NB4 (cell line): ENCODE measurements at regions not wholly inside any gene's neighbourhood (a gene's known extent, or its start where the extent isn't known, plus 50 kb on each side); places are given as distances from the start of the nearest gene placed in this dataset.

Experiments used
- DNase-seq: peaks from one replicate; pipeline ENCODE4 v3.0.0; 2010; ENCODE audit warnings: low read depth
- H3K4me3 ChIP-seq: one replicate; pipeline ENCODE4 v1.5.1; 2011; ENCODE audit warnings: mild to moderate bottlenecking, low read depth, low read length, moderate library complexity
- MYC ChIP-seq: IDR thresholded peaks from 2 replicates; pipeline ENCODE4 v1.6.1; 2011; ENCODE audit warnings: low read depth, low read length
- POLR2A ChIP-seq: IDR thresholded peaks from 2 replicates; pipeline ENCODE4 v1.6.1; 2011; ENCODE audit warnings: mild to moderate bottlenecking; ENCODE audit not compliant: insufficient read length; ENCODE audit errors: extremely low read depth
- TF ChIP-seq, protein P1 (sequence below): IDR thresholded peaks from 2 replicates; pipeline ENCODE4 v1.6.1; 2011; ENCODE audit warnings: low read depth, low read length
- TF ChIP-seq, protein P2 (sequence below): IDR thresholded peaks from one replicate; pipeline ENCODE4 v1.5.1; 2012; ENCODE audit warnings: low read depth, low read length

DNA sequence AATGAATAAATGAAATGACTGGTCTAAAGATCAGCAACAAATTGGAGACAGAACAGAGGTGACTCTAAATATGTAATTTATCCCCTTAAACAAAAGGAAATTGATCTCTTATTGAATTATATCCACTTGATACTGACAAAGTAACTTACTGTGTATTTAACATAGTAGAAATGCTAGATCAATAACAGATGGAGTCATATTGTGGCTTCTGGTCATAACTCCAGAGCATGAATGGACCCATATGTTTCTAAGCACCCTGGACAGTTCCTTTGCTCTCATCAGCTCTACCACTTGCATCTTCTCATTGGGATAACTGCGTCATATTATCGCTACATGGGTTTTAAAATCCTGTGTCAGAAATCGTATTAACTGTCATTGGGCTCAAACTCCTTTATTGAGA, 222.3 kb downstream of the ETS1 start:
- DNase-seq, result peak; percentile 63
- TF ChIP-seq, protein P1, sequence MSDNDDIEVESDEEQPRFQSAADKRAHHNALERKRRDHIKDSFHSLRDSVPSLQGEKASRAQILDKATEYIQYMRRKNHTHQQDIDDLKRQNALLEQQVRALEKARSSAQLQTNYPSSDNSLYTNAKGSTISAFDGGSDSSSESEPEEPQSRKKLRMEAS, result no peak
- no peak for TF ChIP-seq MYC
- TF ChIP-seq POLR2A, result no peak
- no peak overlapping the region for H3K4me3 ChIP-seq

DNA sequence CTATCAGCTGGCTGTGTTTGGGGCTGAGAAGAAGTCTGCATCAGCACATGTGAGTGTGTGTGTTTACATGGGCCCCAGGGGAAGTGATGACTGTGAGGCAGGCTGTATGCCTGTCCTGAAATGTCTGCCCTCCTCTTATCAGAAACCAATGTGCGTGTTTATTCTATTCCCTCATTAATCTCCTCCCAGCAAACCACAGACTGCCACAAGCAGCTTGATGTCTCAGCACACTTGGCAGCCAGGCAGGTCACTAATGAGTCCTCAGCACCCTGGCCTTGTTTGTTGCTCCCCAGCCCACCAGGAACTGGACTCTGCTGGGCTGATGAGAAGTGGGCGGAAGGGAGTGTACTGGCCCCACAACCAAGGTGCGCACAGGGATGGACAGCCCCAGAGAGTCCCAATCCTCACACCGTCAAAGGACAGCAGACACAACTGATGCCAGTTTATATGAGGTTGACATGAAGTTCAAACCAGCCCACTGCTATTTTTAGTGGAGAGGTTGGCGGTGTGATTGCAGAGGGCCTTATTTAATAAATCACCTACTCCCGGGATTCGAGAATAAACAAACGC, 225.8 kb downstream of the ETS1 start:
- DNase-seq, result no peak
- TF ChIP-seq, protein P2, sequence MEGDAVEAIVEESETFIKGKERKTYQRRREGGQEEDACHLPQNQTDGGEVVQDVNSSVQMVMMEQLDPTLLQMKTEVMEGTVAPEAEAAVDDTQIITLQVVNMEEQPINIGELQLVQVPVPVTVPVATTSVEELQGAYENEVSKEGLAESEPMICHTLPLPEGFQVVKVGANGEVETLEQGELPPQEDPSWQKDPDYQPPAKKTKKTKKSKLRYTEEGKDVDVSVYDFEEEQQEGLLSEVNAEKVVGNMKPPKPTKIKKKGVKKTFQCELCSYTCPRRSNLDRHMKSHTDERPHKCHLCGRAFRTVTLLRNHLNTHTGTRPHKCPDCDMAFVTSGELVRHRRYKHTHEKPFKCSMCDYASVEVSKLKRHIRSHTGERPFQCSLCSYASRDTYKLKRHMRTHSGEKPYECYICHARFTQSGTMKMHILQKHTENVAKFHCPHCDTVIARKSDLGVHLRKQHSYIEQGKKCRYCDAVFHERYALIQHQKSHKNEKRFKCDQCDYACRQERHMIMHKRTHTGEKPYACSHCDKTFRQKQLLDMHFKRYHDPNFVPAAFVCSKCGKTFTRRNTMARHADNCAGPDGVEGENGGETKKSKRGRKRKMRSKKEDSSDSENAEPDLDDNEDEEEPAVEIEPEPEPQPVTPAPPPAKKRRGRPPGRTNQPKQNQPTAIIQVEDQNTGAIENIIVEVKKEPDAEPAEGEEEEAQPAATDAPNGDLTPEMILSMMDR, result no peak
- TF ChIP-seq, protein P1, result no peak
- TF ChIP-seq MYC (no peak), POLR2A (no peak)
- no peak overlapping the region for H3K4me3 ChIP-seq

DNA sequence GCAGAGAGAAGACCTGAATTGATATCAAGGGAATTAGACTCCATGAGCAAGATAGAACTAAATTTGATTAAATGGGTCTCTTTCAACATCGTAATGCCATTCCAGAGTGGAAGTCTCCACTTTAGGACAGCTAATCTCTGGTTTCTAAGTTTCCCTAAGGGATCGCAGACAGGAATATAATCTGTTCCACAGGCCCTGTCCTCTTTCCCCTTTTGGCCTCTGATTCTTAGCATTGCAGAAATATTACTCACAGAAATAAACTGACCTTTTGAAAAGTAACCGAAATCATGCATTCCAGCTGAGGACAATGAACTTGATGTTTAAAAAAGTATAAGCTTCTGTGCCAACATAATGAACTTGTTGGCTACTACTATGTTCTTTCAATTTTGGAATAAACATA, 227.8 kb downstream of the ETS1 start:
- H3K4me3 ChIP-seq, result no peak overlapping the region
- no peak for DNase-seq
- TF ChIP-seq MYC (no peak), POLR2A (no peak)
- TF ChIP-seq, protein P2, result no peak
- TF ChIP-seq, protein P1, result no peak

DNA sequence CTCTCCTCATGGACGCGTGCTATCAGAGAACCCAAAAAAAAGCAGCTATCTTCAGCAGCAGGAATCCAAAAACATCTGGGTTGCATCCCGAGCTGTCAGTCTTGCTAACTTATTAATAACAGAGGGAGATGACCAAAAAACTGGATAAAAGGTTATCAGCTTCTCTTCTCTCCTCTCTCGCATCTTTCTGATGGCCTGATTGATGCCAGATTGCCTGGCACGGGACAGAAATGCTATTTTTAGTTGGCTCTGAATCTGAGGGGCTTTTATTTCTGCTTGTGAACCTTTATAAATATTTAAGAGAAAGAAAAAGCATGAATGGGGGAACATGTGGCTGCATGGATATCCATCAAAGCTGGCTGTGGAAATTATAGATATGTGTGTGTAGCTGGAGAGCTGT, 230.3 kb downstream of the ETS1 start:
- TF ChIP-seq, protein P1, result no peak
- TF ChIP-seq POLR2A (no peak), MYC (no peak)
- TF ChIP-seq, protein P2, result no peak
- H3K4me3 ChIP-seq, result no peak overlapping the region
- DNase-seq, result no peak

DNA sequence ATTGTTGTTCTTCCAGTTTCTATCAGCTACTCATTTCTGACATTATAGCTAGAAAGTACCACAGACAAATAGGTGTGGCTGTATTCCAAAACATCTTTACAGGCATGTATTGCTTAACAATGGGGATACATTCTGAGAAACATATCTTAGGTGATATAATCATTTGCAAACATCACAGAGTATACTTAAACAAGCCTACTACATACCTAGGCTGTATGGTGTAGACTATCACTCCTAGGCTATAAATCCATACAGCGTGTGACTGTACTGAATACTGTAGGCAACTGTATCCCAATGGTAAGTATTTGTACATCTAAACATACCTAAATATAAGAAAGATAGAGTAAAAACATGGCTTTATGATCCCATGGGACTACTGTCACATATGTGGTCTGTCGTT, 231.8 kb downstream of the ETS1 start:
- no peak overlapping the region for H3K4me3 ChIP-seq
- no peak for TF ChIP-seq MYC
- TF ChIP-seq, protein P2, result no peak
- TF ChIP-seq POLR2A, result no peak
- TF ChIP-seq, protein P1, result no peak
- no peak for DNase-seq

DNA sequence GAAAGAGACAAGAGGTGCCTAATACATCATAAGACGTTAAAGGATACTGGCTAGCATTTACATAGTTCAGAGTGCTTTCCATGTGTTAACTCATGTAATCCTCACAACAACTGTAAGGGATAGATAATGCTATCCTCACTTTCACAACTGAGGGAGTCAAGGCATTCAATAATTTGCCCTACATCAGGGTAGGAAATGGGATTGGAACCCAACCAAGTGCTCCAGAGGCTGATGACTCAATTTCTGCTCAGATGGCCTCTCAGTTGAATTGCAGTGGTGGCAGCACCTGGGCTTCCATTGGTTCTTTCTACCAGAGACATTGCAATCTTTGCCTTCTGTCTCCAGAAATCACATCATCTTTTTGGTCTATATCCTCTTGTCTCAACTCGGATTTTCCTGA, 232.9 kb downstream of the ETS1 start:
- no peak for DNase-seq
- TF ChIP-seq, protein P2, result no peak
- no peak for TF ChIP-seq POLR2A
- TF ChIP-seq MYC, result no peak
- TF ChIP-seq, protein P1, result no peak
- H3K4me3 ChIP-seq, result no peak overlapping the region
